ENCODE measurements at regions not wholly inside any gene's neighbourhood (a gene's known extent, or its start where the extent isn't known, plus 50 kb on each side); places are given as distances from the start of the nearest gene placed in this dataset.

DNA sequence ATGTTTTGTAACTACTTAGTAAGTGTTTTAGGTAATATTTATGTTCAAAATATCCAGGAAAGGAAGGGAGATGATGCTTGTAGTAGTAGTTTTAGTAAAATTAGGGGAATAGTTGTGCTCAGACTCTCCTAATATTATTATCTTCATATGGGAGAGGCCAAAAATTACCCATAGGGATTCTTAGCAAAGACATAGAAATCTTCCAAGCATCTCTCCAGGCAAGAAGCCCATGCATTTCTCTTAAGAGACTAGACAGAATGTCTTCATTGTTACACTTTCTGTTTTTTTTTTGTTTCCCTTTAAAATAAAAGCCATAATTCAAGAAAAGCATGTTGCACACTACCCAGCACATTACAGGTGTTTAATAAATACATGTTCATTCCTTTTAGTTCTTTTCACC lies 180.6 kb downstream of the CYB561 start:
- H3K27me3 ChIP-seq (ENCODE audit: insufficient read depth, low read depth, low read length): no peaks in the 10 kb centered on the region

DNA sequence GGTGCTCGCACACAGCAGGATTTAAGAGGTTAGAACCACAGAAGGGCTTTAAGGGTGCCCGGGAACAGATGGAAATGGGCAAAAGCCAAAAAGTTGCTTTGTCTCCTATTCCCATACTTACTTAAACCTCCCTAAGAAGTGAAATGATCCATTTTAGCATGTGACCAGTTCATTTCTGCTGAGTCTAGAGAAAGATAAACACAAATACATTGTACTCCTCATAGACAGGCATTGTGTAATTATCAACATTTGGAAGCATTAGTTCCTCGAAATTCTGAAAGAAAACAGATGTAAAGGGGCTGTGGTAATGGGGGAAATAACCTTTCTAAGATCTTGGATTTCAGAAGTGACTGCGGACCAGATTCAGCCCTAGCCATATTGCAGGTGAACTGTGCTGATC lies 178.3 kb downstream of the CYB561 start:
- Histone ChIP-seq H3K9me2 (ENCODE audit: insufficient read depth, low read length) (no peaks in the 10 kb centered on the region), H3K27ac (ENCODE audit: low read length) (no peak overlapping the region), H3F3A (ENCODE audit: insufficient read depth, low read length, poor library complexity, severe bottlenecking) (no peaks in the 10 kb centered on the region), H2AFZ (ENCODE audit: low read depth, low read length) (no peak overlapping the region), H3K9me3 (ENCODE audit: low read length) (no peaks in the 10 kb centered on the region), H3K36me3 (ENCODE audit: insufficient read depth, low read length) (peaks cover 7% of the 10 kb centered on the region), H4K20me1 (ENCODE audit: insufficient read depth) (no peaks in the 10 kb centered on the region), H3K9ac (ENCODE audit: low read length) (no peak overlapping the region), H3K4me3 (ENCODE audit: low read length) (no peak overlapping the region), H3K27me3 (ENCODE audit: insufficient read depth, low read depth, low read length) (no peaks in the 10 kb centered on the region), H3K4me2 (ENCODE audit: low read length) (no peak overlapping the region), H3K79me2 (replicated peaks; ENCODE audit: insufficient read depth, low read length) (peaks cover 4% of the 10 kb centered on the region)
- TF ChIP-seq, protein P1, sequence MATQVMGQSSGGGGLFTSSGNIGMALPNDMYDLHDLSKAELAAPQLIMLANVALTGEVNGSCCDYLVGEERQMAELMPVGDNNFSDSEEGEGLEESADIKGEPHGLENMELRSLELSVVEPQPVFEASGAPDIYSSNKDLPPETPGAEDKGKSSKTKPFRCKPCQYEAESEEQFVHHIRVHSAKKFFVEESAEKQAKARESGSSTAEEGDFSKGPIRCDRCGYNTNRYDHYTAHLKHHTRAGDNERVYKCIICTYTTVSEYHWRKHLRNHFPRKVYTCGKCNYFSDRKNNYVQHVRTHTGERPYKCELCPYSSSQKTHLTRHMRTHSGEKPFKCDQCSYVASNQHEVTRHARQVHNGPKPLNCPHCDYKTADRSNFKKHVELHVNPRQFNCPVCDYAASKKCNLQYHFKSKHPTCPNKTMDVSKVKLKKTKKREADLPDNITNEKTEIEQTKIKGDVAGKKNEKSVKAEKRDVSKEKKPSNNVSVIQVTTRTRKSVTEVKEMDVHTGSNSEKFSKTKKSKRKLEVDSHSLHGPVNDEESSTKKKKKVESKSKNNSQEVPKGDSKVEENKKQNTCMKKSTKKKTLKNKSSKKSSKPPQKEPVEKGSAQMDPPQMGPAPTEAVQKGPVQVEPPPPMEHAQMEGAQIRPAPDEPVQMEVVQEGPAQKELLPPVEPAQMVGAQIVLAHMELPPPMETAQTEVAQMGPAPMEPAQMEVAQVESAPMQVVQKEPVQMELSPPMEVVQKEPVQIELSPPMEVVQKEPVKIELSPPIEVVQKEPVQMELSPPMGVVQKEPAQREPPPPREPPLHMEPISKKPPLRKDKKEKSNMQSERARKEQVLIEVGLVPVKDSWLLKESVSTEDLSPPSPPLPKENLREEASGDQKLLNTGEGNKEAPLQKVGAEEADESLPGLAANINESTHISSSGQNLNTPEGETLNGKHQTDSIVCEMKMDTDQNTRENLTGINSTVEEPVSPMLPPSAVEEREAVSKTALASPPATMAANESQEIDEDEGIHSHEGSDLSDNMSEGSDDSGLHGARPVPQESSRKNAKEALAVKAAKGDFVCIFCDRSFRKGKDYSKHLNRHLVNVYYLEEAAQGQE (IDR thresholded peaks at IDR 0.05; ENCODE audit: borderline replicate concordance): no peak
- TF ChIP-seq MXI1 (conservative IDR thresholded peaks at IDR 0.05; ENCODE audit: poor library complexity, severe bottlenecking) (no peak), SMC3 (conservative IDR thresholded peaks at IDR 0.05; ENCODE audit: poor library complexity) (no peak), POLR2AphosphoS5 (IDR thresholded peaks at IDR 0.05) (no peak), TAF1 (IDR thresholded peaks at IDR 0.05; ENCODE audit: low read depth) (no peak), RAD21 (conservative IDR thresholded peaks at IDR 0.05) (no peak), EZH2 (IDR thresholded peaks at IDR 0.05; ENCODE audit: borderline replicate concordance, insufficient read depth, low read length, poor library complexity, severe bottlenecking) (no peak), EP300 (conservative IDR thresholded peaks at IDR 0.05; ENCODE audit: poor library complexity, severe bottlenecking) (no peak)
- TF ChIP-seq, protein P2, sequence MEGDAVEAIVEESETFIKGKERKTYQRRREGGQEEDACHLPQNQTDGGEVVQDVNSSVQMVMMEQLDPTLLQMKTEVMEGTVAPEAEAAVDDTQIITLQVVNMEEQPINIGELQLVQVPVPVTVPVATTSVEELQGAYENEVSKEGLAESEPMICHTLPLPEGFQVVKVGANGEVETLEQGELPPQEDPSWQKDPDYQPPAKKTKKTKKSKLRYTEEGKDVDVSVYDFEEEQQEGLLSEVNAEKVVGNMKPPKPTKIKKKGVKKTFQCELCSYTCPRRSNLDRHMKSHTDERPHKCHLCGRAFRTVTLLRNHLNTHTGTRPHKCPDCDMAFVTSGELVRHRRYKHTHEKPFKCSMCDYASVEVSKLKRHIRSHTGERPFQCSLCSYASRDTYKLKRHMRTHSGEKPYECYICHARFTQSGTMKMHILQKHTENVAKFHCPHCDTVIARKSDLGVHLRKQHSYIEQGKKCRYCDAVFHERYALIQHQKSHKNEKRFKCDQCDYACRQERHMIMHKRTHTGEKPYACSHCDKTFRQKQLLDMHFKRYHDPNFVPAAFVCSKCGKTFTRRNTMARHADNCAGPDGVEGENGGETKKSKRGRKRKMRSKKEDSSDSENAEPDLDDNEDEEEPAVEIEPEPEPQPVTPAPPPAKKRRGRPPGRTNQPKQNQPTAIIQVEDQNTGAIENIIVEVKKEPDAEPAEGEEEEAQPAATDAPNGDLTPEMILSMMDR (IDR thresholded peaks at IDR 0.05; ENCODE audit: poor library complexity, severe bottlenecking): no peak

More for the DNA sequence above, 180.6 kb downstream of the CYB561 start:
- no peak overlapping the region for H3K27ac ChIP-seq (ENCODE audit: low read length)
- no peaks in the 10 kb centered on the region for H3F3A ChIP-seq (ENCODE audit: insufficient read depth, low read length, poor library complexity, severe bottlenecking)
- H3K4me2 ChIP-seq (ENCODE audit: low read length): no peak overlapping the region
- no peaks in the 10 kb centered on the region for H4K20me1 ChIP-seq (ENCODE audit: insufficient read depth)
- no peaks in the 10 kb centered on the region for H3K79me2 ChIP-seq (replicated peaks; ENCODE audit: insufficient read depth, low read length)
- TF ChIP-seq EZH2 (IDR thresholded peaks at IDR 0.05; ENCODE audit: borderline replicate concordance, insufficient read depth, low read length, poor library complexity, severe bottlenecking): no peak
- no peak for TF ChIP-seq TAF1 (IDR thresholded peaks at IDR 0.05; ENCODE audit: low read depth)
- TF ChIP-seq, protein P1 (IDR thresholded peaks at IDR 0.05; ENCODE audit: borderline replicate concordance): no peak
- TF ChIP-seq RAD21 (conservative IDR thresholded peaks at IDR 0.05): no peak
- TF ChIP-seq MXI1 (conservative IDR thresholded peaks at IDR 0.05; ENCODE audit: poor library complexity, severe bottlenecking): no peak
- no peak for TF ChIP-seq SMC3 (conservative IDR thresholded peaks at IDR 0.05; ENCODE audit: poor library complexity)
- TF ChIP-seq, protein P2 (IDR thresholded peaks at IDR 0.05; ENCODE audit: poor library complexity, severe bottlenecking): no peak
- TF ChIP-seq POLR2AphosphoS5 (IDR thresholded peaks at IDR 0.05): no peak
- no peak for TF ChIP-seq EP300 (conservative IDR thresholded peaks at IDR 0.05; ENCODE audit: poor library complexity, severe bottlenecking)
- no peak overlapping the region for H2AFZ ChIP-seq (ENCODE audit: low read depth, low read length)
- no peaks in the 10 kb centered on the region for H3K9me2 ChIP-seq (ENCODE audit: insufficient read depth, low read length)
- no peak overlapping the region for H3K9ac ChIP-seq (ENCODE audit: low read length)
- peaks cover 7% of the 10 kb centered on the region for H3K36me3 ChIP-seq (ENCODE audit: insufficient read depth, low read length)
- no peaks in the 10 kb centered on the region for H3K9me3 ChIP-seq (ENCODE audit: low read length)
- H3K4me3 ChIP-seq (ENCODE audit: low read length): no peak overlapping the region
